ENCODE measurements at regions not wholly inside any gene's neighbourhood (a gene's known extent, or its start where the extent isn't known, plus 50 kb on each side); places are given as distances from the start of the nearest gene placed in this dataset.

DNA sequence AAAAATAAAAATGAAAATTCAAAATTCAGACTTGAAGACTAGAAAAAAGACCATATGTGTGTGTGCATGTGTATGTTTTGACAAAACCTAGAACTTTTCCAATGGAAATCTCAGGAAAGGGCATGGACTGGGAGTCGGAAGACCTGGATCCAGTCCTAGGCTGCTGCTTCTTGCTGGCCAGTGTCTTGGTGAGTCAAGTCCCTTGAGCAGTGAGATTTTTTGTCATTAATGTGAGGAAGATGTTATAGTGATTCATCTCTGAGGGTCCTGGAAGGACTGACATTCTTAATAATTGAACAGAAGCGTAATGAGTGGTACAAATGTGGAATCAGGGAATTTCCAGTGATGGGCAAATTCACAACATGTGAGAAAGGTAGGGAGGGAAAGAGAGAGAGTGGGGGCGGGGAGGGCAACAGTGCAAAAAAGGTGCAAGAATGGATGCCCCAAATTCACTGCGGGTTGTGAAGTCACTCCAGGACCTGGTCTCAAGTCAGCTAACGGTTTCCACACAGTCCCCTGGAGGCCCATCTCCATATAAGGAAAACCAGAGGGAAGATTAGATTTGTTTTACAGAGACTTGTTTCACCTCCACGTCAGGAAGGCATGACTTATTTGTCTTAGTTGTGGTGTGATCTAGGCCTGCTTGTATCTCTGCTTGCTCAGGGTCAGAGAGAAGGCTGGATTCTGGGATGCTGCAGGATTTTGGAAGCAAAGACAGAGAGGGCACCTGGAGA is 201.7 kb downstream of the BUB3 start:
- no peaks in the 10 kb centered on the region for H3K27me3 ChIP-seq (ENCODE audit: insufficient read depth, low read length)
- no peak overlapping the region for H3K56ac ChIP-seq (ENCODE audit: insufficient read length, low read depth, low read length)
- no peak for TF ChIP-seq CTCF (conservative IDR thresholded peaks at IDR 0.05)
- no peak overlapping the region for H3K14ac ChIP-seq (ENCODE audit: insufficient read depth, low read length)
- H2BK120ac ChIP-seq (ENCODE audit: low read depth, low read length, poor library complexity, severe bottlenecking), result no peak overlapping the region
- H4K8ac ChIP-seq (replicated peaks; ENCODE audit: insufficient read length, low read depth, low read length), result no peak overlapping the region
- Mint-ChIP-seq H3K4me1 (peaks cover 25 to 45% of the 10 kb centered on the region in 2 experiments), H3K4me3 (no peak overlapping the region), H3K27ac (peak overlapping the region in 1 of 3 experiments; percentile 77; a peak in 3 of 7 replicates), H3K9me3 (no peaks in the 10 kb centered on the region), H3K36me3 (ENCODE audit: insufficient read depth in 1 of 3, low read depth in 3 of 3) (no peaks in the 10 kb centered on the region), H3K27me3 (ENCODE audit: low read depth) (peaks cover 6% of the 10 kb centered on the region)
- H3K4me2 ChIP-seq (ENCODE audit: insufficient read depth, insufficient read length, low read length), result no peak overlapping the region
- no peak overlapping the region for H3K27ac ChIP-seq (ENCODE audit: insufficient read length, low read depth, low read length)
- H3K18ac ChIP-seq (ENCODE audit: insufficient read length, low read depth, low read length), result no peak overlapping the region
- no peak overlapping the region for H2AK5ac ChIP-seq (ENCODE audit: insufficient read length, low read length)
- H2BK12ac ChIP-seq (ENCODE audit: insufficient read length, low read depth, low read length), result no peak overlapping the region
- no peak overlapping the region for H3K4ac ChIP-seq (ENCODE audit: low read depth, low read length)
- H3K23me2 ChIP-seq (ENCODE audit: insufficient read length, low read depth, low read length, poor library complexity, severe bottlenecking), result no peaks in the 10 kb centered on the region
- no peak overlapping the region for H3T11ph ChIP-seq (ENCODE audit: low read length)
- H4K5ac ChIP-seq (ENCODE audit: insufficient read length, low read depth, low read length), result no peak overlapping the region
- H2BK15ac ChIP-seq (ENCODE audit: low read depth, low read length), result no peak overlapping the region
- H3K23ac ChIP-seq (ENCODE audit: insufficient read length, low read depth, low read length), result no peak overlapping the region
- H3K4me1 ChIP-seq (ENCODE audit: insufficient read depth, low read length), result no peaks in the 10 kb centered on the region; the same call in 1 of the 2 replicates
- no CpG with 5 or more reads among the region's 6 CpGs for WGBS (ENCODE audit: extremely low coverage, insufficient read length, low lambda C conversion rate)
- no peaks in the 10 kb centered on the region for H3K9me3 ChIP-seq (ENCODE audit: control insufficient read depth, low read depth, low read length)
- H2BK20ac ChIP-seq (ENCODE audit: low read depth, low read length, poor library complexity, severe bottlenecking), result no peak overlapping the region
- no peak overlapping the region for H3K9ac ChIP-seq (ENCODE audit: extremely low read depth, insufficient read length, low read length)
- H2AFZ ChIP-seq (ENCODE audit: low read length), result no peak overlapping the region
- H3K79me1 ChIP-seq (ENCODE audit: insufficient read depth, low read depth, low read length, poor library complexity, severe bottlenecking), result no peaks in the 10 kb centered on the region
- H2BK5ac ChIP-seq (ENCODE audit: insufficient read length, low read length), result no peak overlapping the region
- DNase-seq, result no peak
- H3K79me2 ChIP-seq (ENCODE audit: insufficient read depth, low read length), result no peaks in the 10 kb centered on the region
- no peak overlapping the region for H4K91ac ChIP-seq (ENCODE audit: insufficient read length, low read depth, low read length)
- no peaks in the 10 kb centered on the region for H4K20me1 ChIP-seq (ENCODE audit: control insufficient read depth, insufficient read depth, insufficient read length)

Data from H9 (cell line).